WERI-Rb-1 (cell line): ENCODE measurements at regions not wholly inside any gene's neighbourhood (a gene's known extent, or its start where the extent isn't known, plus 50 kb on each side); places are given as distances from the start of the nearest gene placed in this dataset.

Experiments
- DNase-seq: peaks from one replicate; pipeline ENCODE4 v3.0.0-alpha.2; 2020
- H3K27ac ChIP-seq: fragments of 250-450 bp; sonication (Bioruptor Pico); 2 replicates; pipeline ENCODE4 v1.5.1; 2020; ENCODE audit warnings: mild to moderate bottlenecking, moderate library complexity
- H3K27me3 ChIP-seq: fragments of 250-450 bp; sonication (Bioruptor Pico); 2 replicates; pipeline ENCODE4 v1.5.1; 2021; ENCODE audit warnings: mild to moderate bottlenecking, low read depth, moderate library complexity; ENCODE audit not compliant: insufficient read depth, severe bottlenecking
- H3K36me3 ChIP-seq: fragments of 250-450 bp; sonication (Bioruptor Pico); 2 replicates; pipeline ENCODE4 v1.5.1; 2020; ENCODE audit warnings: mild to moderate bottlenecking, moderate library complexity
- H3K4me3 ChIP-seq: 2 replicates; pipeline ENCODE4 v1.5.1; 2011; ENCODE audit warnings: low read depth, mild to moderate bottlenecking, control low read depth, low read length
- H3K9me3 ChIP-seq: fragments of 250-450 bp; sonication (Bioruptor Pico); 2 replicates; pipeline ENCODE4 v1.5.1; 2021; ENCODE audit warnings: mild to moderate bottlenecking, moderate library complexity; ENCODE audit not compliant: severe bottlenecking
- TF ChIP-seq, protein P1 (sequence below): IDR thresholded peaks from 2 replicates; pipeline ENCODE4 v1.5.1; 2011; ENCODE audit warnings: low read depth, mild to moderate bottlenecking, control low read depth, inconsistent platforms, low read length

DNA sequence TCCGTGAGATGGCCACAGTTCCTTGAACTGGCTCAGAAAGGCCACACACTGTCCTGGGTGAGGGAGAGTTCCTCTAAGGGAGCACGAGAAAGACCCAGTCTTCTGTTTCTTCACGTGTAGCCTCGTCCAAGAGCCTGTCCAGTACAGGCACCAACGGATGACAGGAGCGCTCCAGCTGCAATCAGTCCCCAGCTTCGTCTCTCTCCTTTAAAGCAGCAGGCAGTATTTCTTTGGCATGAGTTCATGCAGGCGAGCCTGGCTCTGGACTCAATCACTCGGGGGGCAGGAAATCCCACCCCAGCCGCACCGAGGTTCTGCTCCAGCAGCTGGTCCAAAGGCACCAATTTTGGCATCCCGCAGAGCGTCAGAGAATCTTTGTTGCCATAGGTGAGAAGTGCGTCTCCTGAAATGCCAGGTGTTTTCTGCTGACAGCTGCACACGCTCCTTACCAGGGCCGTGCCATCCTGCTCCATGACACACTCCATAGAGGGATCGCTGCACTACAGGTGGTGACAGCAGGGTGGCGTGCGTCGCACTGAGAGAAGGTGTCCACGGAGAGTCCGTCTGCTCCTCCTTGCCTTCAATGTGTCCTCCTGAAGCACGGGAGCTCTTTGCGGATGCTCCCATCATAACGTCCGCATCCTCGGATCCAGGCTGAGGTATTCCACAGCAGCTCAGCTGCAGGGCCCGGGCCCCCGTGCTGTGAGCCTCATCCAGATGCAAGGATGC is 59.6 kb upstream of the AFDN start:
- Histone ChIP-seq H3K27me3 (no peaks in the 10 kb centered on the region), H3K4me3 (no peak overlapping the region), H3K36me3 (no peaks in the 10 kb centered on the region), H3K27ac (no peak overlapping the region), H3K9me3 (no peaks in the 10 kb centered on the region)
- DNase-seq, result peak; percentile 53
- TF ChIP-seq, protein P1, sequence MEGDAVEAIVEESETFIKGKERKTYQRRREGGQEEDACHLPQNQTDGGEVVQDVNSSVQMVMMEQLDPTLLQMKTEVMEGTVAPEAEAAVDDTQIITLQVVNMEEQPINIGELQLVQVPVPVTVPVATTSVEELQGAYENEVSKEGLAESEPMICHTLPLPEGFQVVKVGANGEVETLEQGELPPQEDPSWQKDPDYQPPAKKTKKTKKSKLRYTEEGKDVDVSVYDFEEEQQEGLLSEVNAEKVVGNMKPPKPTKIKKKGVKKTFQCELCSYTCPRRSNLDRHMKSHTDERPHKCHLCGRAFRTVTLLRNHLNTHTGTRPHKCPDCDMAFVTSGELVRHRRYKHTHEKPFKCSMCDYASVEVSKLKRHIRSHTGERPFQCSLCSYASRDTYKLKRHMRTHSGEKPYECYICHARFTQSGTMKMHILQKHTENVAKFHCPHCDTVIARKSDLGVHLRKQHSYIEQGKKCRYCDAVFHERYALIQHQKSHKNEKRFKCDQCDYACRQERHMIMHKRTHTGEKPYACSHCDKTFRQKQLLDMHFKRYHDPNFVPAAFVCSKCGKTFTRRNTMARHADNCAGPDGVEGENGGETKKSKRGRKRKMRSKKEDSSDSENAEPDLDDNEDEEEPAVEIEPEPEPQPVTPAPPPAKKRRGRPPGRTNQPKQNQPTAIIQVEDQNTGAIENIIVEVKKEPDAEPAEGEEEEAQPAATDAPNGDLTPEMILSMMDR, result peak; percentile 67; the same call in 1 of the 2 replicates

DNA sequence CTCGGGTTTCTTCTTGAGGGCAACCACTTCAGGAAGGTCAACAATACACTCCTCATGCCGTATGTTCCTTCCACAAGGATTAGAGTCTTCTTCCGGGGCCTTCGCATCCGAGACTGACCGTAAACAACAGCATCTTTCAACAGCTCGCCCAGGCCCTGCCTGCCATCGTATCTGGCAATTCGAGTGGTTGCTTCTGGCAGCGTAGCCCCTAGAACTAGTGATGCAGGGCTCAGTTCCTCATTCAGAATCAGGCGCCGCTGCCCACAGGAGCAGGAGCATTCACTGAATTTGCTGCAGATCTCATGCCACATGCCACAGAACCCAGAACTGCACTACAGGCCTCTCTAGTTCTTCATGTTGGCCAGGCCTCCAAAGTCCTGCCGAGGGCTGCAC is 59.0 kb upstream of the AFDN start:
- Histone ChIP-seq H3K27ac (no peak overlapping the region), H3K27me3 (no peaks in the 10 kb centered on the region), H3K9me3 (no peaks in the 10 kb centered on the region), H3K4me3 (no peak overlapping the region), H3K36me3 (no peaks in the 10 kb centered on the region)
- DNase-seq, result no peak
- TF ChIP-seq, protein P1, result no peak

DNA sequence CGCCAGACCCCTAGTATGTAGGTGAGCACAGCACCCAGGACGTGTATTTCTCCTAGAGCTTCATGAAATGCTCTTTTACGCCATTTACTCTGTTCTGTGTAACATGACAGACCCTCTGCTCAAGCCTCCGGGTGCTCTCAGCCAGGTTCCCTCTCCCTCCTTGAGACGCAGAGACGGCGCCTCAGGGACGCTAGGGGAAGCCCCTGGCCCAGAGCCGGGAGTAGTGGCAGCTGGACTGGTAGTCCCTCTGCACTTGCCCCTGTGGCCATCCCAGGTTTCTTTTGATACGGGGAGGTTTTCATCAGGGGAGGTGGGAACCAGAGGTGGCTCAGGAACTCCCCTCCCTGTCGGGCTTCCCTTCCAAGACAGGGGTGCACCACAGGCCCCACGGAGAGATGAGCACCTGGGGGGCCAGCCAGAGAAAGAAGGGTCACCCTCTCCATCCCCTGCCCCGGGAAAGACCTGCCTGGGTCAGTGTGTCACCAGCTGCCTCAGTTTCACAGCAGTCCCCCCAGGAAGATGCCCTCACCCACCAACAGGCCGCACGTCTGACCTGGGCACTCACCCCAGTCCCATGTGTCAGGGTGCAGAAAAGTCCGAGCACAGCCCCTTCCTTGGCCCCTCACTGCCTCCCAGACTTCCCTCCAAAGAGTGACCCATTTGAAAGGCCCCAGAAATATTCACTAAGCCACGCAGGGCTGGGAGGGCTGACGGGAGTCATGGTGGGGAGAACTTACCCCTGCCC is 58.1 kb upstream of the AFDN start:
- DNase-seq, result no peak
- TF ChIP-seq, protein P1, result no peak
- Histone ChIP-seq H3K36me3 (no peaks in the 10 kb centered on the region), H3K27ac (no peak overlapping the region), H3K4me3 (no peak overlapping the region), H3K9me3 (no peaks in the 10 kb centered on the region), H3K27me3 (no peaks in the 10 kb centered on the region)

DNA sequence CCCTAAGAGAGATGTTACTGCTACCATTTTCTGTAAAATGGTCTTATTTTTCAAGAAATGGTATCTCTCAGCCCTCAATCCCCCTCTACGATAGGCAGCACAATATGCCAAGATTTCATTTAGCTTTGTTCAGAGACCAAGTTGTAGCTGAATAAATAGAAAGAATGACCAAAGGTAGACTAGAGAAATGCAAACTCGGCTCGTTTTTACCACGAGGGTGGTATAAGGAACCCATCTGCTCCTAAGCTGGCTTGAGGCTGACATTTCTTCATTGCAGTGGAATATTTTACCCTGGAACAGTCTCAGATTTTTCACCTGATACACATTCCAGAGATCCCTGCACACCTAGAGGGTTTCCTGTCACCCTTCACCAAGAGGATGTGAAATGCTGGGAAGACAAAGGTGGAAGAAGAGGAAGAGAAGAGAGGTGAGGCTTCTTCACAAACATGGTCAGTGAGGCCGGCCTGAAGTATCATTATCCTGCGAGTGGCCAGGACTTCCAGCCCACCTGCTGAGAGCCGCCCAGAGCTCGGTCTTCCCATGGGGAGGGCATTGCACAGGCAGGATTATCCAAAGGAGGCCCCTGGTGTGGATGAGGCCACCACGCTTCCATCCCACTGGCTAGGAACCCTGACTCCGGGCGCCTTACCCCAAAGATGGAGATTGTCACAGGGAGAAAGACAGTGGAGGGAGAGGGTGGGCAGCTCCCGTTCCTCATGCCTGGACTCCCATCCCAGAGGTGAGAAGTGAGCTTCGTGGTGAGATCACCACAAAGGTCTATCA is 57.1 kb upstream of the AFDN start:
- Histone ChIP-seq H3K4me3 (no peak overlapping the region), H3K9me3 (no peaks in the 10 kb centered on the region), H3K36me3 (no peaks in the 10 kb centered on the region), H3K27ac (no peak overlapping the region), H3K27me3 (no peaks in the 10 kb centered on the region)
- no peak for DNase-seq
- TF ChIP-seq, protein P1, result no peak

DNA sequence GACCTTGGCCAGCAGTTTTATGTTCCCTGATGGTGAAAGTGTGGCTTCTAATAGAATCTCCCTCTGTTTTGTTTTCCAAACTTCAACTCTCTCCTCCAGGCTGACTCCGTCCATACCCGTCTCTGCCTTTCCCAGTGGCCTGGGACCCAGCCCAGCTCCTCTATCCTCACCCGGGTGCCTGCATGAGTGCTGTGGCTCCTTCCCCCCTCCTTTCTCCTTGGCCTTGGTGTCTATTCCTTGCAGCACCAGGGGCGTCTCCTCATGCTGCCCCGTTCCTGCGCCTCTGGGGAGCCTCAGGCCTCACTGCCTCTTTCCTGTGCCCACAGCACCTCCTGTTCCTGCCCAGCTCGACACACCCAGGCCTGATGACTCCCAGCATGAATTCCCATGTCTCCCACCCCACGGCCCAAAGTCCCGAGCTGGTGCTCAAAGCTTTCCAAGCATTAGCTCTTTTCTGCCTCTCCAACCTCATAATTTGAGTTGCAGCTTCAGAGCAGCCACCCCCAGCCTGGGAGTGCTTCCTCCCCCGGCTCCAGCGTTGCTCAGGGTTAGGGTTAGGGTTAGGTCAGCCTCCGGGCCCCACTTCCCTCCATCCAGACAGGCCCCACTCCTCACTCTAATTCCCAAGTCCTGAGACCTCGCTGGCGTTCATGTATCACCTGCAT is 56.3 kb upstream of the AFDN start:
- H3K4me3 ChIP-seq, result no peak overlapping the region
- H3K27me3 ChIP-seq, result no peaks in the 10 kb centered on the region
- no peaks in the 10 kb centered on the region for H3K9me3 ChIP-seq
- no peak overlapping the region for H3K27ac ChIP-seq
- H3K36me3 ChIP-seq, result no peaks in the 10 kb centered on the region
- TF ChIP-seq, protein P1, result no peak
- DNase-seq, result no peak
